ENCODE measurements at regions not wholly inside any gene's neighbourhood (a gene's known extent, or its start where the extent isn't known, plus 50 kb on each side); places are given as distances from the start of the nearest gene placed in this dataset.
"Not testable (repeated sequence)": the region's sequence is repeated elsewhere in the genome, so short reads cannot be mapped to it uniquely, and the experiment has no call there.

GRCh38 chr2:109677835-109678580, 63.8 kb downstream of the SOWAHC start:
- H3K9me3 ChIP-seq = no peaks in the 10 kb centered on the region
- no peak overlapping the region for H3K27ac ChIP-seq
- DNase-seq (ENCODE audit: low spot score) (no peak), ATAC-seq (ENCODE audit: insufficient number of reproducible peaks, low FRiP score, low read depth) (no peak)
- H3K4me3 ChIP-seq = no peak overlapping the region
- TF ChIP-seq, protein P1, sequence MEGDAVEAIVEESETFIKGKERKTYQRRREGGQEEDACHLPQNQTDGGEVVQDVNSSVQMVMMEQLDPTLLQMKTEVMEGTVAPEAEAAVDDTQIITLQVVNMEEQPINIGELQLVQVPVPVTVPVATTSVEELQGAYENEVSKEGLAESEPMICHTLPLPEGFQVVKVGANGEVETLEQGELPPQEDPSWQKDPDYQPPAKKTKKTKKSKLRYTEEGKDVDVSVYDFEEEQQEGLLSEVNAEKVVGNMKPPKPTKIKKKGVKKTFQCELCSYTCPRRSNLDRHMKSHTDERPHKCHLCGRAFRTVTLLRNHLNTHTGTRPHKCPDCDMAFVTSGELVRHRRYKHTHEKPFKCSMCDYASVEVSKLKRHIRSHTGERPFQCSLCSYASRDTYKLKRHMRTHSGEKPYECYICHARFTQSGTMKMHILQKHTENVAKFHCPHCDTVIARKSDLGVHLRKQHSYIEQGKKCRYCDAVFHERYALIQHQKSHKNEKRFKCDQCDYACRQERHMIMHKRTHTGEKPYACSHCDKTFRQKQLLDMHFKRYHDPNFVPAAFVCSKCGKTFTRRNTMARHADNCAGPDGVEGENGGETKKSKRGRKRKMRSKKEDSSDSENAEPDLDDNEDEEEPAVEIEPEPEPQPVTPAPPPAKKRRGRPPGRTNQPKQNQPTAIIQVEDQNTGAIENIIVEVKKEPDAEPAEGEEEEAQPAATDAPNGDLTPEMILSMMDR (IDR thresholded peaks at IDR 0.05) = no peak
- H3K4me1 ChIP-seq (ENCODE audit: control insufficient read depth in 1 of 2, low read depth in 2 of 2) = peaks cover 0 to under 1% of the 10 kb centered on the region in 2 donors
- H3K36me3 ChIP-seq = no peaks in the 10 kb centered on the region
- no peaks in the 10 kb centered on the region for H3K27me3 ChIP-seq (replicated peaks; ENCODE audit: insufficient read depth)

DNA sequence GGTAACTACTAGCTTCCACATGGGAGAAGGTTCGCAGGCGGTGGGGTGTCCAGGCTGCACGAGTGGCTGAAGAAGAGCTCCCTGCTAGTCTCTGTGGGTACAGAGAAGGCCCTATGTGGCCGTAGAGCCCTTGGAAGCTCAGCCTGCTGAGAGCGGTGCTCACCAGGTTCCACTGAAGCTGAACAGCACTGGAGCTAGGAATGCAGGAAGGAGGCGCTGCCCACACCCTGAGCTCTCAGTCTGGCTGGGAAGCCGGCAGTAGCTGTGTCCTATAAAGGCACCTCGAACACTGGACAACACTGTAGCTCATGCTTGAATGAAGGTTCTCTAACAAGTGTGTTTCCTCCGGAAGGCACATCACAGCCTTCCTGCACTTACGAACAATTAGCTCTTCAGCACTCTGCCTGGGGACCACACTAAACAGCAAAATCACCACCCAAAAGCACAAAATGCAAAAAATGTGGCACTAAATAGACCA, 64.6 kb downstream of the SOWAHC start:
- H3K27me3 ChIP-seq (replicated peaks; ENCODE audit: insufficient read depth); H3K4me3 ChIP-seq; H3K27ac ChIP-seq; ATAC-seq (ENCODE audit: insufficient number of reproducible peaks, low FRiP score, low read depth); H3K36me3 ChIP-seq; DNase-seq (ENCODE audit: low spot score); H3K9me3 ChIP-seq; H3K4me1 ChIP-seq (ENCODE audit: control insufficient read depth in 1 of 2, low read depth in 2 of 2): not testable (repeated sequence)

DNA sequence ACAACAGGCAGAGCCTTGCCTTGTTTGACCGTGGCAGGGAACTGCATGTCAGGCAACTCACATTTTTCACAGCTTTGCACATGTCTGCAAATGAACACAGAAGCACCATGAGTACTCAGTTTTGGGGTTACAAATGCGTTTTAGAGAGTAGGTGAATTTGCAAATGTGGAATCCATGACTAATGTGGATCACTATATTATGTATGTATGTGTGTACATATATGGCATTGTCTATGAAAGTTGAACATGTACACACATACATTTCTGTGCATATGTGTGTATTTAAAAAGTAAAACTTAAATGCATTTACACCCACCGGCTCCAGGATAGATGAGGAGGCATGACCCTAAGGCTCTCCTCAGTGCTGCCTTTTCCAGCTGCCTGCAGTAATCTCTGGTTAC, 65.1 kb downstream of the SOWAHC start:
- TF ChIP-seq, protein P1 (IDR thresholded peaks at IDR 0.05) = no peak
- Histone ChIP-seq H3K4me3 (no peak overlapping the region), H3K4me1 (ENCODE audit: control insufficient read depth in 1 of 2, low read depth in 2 of 2) (peaks cover 0 to 11% of the 10 kb centered on the region in 2 donors), H3K27me3 (replicated peaks; ENCODE audit: insufficient read depth) (no peaks in the 10 kb centered on the region), H3K36me3 (no peaks in the 10 kb centered on the region), H3K27ac (no peak overlapping the region), H3K9me3 (no peaks in the 10 kb centered on the region)
- ATAC-seq (ENCODE audit: insufficient number of reproducible peaks, low FRiP score, low read depth) = no peak
- no peak for DNase-seq (ENCODE audit: low spot score)

DNA sequence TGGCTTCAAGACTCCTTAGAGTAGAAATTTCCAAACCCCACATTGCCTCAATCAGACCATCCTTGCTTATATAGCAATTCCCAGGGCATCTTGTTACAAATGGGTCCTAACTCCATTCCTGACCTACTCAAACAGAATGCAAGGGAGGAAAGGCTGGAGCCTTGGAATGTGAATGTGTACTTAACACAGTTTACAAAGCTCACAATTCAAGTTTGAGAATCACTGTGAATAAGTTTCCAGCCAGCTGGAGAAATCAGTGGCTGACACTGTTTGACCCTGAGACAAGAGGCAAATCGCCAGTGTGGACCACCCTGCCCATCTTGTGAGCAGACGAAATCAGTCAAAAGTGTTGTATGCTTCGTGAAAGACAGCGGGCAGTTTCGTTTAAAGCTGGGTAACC, 65.5 kb downstream of the SOWAHC start:
- TF ChIP-seq, protein P1 (IDR thresholded peaks at IDR 0.05) = no peak
- Histone ChIP-seq H3K9me3 (no peaks in the 10 kb centered on the region), H3K36me3 (no peaks in the 10 kb centered on the region), H3K27ac (no peak overlapping the region), H3K4me3 (no peak overlapping the region), H3K27me3 (replicated peaks; ENCODE audit: insufficient read depth) (no peaks in the 10 kb centered on the region), H3K4me1 (ENCODE audit: control insufficient read depth in 1 of 2, low read depth in 2 of 2) (peaks cover 0 to 11% of the 10 kb centered on the region in 2 donors)
- no peak for ATAC-seq (ENCODE audit: insufficient number of reproducible peaks, low FRiP score, low read depth)
- no peak for DNase-seq (ENCODE audit: low spot score)

DNA sequence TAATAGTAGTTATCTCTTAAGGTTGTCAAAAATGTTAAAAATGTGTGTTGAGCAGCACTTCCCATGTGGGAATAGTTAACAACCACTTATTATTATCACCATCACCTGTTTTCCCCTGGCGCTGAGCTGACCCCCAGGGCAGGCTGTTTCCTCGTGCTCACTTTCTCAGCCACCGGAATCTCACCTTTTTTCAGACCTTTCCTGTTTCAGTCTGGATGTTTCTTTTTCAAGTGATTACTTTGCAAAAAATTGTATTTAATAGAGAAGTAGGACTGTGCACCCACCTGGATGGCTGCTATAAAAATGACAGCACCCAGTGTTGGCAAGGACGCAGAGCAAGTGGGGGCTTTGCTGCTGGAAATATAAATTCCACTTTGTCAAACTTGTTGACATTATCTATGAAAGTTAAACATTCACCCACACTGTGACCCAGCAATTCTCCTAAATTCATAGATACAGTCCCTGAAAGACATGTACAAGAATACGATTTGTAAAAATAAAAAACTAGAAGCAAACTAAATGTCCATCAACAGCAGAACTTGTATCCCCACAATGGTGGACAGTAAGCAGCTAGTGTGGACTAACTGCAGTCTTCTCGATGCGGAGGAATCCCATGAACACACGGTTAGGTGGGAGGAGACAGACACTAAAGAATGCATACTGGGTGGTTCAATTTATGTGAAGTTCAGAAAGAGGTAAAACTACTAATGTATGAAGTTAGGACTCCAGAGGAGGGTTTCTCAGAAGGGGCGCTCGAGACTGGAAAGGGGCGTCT, 66.5 kb downstream of the SOWAHC start:
- no peak for ATAC-seq (ENCODE audit: insufficient number of reproducible peaks, low FRiP score, low read depth)

More for the DNA sequence above, 66.5 kb downstream of the SOWAHC start:
- Histone ChIP-seq H3K27me3 (replicated peaks; ENCODE audit: insufficient read depth) (no peaks in the 10 kb centered on the region), H3K36me3 (no peaks in the 10 kb centered on the region), H3K4me3 (no peak overlapping the region), H3K9me3 (no peaks in the 10 kb centered on the region), H3K4me1 (ENCODE audit: control insufficient read depth in 1 of 2, low read depth in 2 of 2) (peaks cover 0 to 11% of the 10 kb centered on the region in 2 donors), H3K27ac (no peak overlapping the region)
- TF ChIP-seq, protein P1 (IDR thresholded peaks at IDR 0.05) = no peak
- no peak for DNase-seq (ENCODE audit: low spot score)
